Astrocyte of the cerebellum (primary cell): ENCODE measurements at regions not wholly inside any gene's neighbourhood (a gene's known extent, or its start where the extent isn't known, plus 50 kb on each side); places are given as distances from the start of the nearest gene placed in this dataset.
"Not testable (repeated sequence)": the region's sequence is repeated elsewhere in the genome, so short reads cannot be mapped to it uniquely, and the experiment has no call there.

Source experiments
- DNase-seq: peaks from one replicate; pipeline ENCODE4 v3.0.0-alpha.2; 2011; ENCODE audit warnings: low read depth
- H3K4me3 ChIP-seq: 2 replicates; pipeline ENCODE4 v1.5.1; 2011; ENCODE audit warnings: mild to moderate bottlenecking, low read depth, low read length, moderate library complexity
- in situ Hi-C: cut with HindIII; loops from 2 replicates; pipeline ENCODE4 v1.10.0; 2017; ENCODE audit warnings: low sequenced_read_pairs
- TF ChIP-seq, protein P1 (sequence below): IDR thresholded peaks from 2 replicates; pipeline ENCODE4 v1.5.1; 2012; ENCODE audit warnings: low read length, low read depth, moderate library complexity, mild to moderate bottlenecking; ENCODE audit errors: missing control alignments

- not testable (repeated sequence) for DNase-seq, H3K4me3 ChIP-seq
These were observed 64.5 kb upstream of the HTR1E start for GRCh38 chr6:86872810-86873209.

GRCh38 chr6:86871681-86872080 lies 65.6 kb upstream of the HTR1E start:
- in situ Hi-C loops: no loop called here
- TF ChIP-seq, protein P1, sequence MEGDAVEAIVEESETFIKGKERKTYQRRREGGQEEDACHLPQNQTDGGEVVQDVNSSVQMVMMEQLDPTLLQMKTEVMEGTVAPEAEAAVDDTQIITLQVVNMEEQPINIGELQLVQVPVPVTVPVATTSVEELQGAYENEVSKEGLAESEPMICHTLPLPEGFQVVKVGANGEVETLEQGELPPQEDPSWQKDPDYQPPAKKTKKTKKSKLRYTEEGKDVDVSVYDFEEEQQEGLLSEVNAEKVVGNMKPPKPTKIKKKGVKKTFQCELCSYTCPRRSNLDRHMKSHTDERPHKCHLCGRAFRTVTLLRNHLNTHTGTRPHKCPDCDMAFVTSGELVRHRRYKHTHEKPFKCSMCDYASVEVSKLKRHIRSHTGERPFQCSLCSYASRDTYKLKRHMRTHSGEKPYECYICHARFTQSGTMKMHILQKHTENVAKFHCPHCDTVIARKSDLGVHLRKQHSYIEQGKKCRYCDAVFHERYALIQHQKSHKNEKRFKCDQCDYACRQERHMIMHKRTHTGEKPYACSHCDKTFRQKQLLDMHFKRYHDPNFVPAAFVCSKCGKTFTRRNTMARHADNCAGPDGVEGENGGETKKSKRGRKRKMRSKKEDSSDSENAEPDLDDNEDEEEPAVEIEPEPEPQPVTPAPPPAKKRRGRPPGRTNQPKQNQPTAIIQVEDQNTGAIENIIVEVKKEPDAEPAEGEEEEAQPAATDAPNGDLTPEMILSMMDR: no peak
- H3K4me3 ChIP-seq: no peak overlapping the region
- no peak for DNase-seq

More at GRCh38 chr6:86872810-86873209, 64.5 kb upstream of the HTR1E start:
- in situ Hi-C loops: not testable (repeated sequence)

- TF ChIP-seq, protein P1: no peak
- H3K4me3 ChIP-seq: no peak overlapping the region
- in situ Hi-C loops: no loop called here
- DNase-seq: no peak
These were observed 67.8 kb upstream of the HTR1E start for GRCh38 chr6:86869500-86869899.

DNA sequence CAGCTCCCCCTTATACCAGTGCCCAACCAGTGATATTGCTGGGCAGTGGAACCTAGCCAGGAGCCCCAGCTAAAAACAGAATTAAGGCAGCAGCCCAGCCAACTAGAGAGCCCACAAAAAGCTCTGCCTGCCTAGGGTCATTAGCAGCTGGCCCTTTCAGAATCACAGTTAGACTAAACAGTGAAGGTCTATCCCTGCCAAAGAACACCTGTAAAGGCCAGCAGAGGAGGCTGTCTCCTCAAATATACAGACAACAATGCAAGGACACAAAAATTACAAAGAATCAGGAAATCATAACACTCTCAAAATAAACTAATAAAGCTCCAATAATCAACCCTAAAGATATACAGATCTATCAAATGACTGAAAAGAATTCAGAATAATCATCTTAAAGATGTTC lies 77.8 kb upstream of the HTR1E start:
- no peak overlapping the region for H3K4me3 ChIP-seq
- DNase-seq: no peak
- in situ Hi-C loops: no loop called here
- TF ChIP-seq, protein P1: no peak

DNA sequence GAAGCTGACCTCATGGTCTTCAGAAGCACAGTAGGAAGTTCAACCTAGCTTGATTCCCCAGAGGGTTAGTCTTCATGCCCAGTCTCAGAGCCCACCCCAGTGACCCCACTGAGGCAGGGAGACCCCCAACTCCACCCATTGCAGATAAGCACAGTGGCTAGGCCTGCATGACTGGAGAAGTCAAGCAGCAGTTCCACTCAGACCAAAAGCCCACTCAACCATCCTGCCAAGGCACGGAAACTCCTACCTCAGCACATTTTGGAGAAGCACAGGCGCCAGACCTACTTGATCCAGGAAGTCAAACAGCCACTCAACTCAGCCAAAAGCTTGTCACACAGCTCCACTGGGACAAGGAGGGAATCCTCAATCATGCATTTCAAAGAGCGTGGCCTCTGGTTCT lies 78.4 kb upstream of the HTR1E start:
- in situ Hi-C loops: no loop called here
- no peak for DNase-seq
- no peak overlapping the region for H3K4me3 ChIP-seq
- TF ChIP-seq, protein P1: no peak

- TF ChIP-seq, protein P1: no peak
- DNase-seq: no peak
- H3K4me3 ChIP-seq: no peak overlapping the region
- in situ Hi-C loops: no loop called here
These were observed 79.5 kb upstream of the HTR1E start for GRCh38 chr6:86857783-86858182.

- in situ Hi-C loops: no loop called here
These were observed 80.3 kb upstream of the HTR1E start for GRCh38 chr6:86856937-86857563.

More at GRCh38 chr6:86856937-86857563, 80.3 kb upstream of the HTR1E start:
- TF ChIP-seq, protein P1: peak; percentile 66
- no peak overlapping the region for H3K4me3 ChIP-seq
- peak; percentile 4 for DNase-seq
